ENCODE measurements at regions not wholly inside any gene's neighbourhood (a gene's known extent, or its start where the extent isn't known, plus 50 kb on each side); places are given as distances from the start of the nearest gene placed in this dataset.

DNA sequence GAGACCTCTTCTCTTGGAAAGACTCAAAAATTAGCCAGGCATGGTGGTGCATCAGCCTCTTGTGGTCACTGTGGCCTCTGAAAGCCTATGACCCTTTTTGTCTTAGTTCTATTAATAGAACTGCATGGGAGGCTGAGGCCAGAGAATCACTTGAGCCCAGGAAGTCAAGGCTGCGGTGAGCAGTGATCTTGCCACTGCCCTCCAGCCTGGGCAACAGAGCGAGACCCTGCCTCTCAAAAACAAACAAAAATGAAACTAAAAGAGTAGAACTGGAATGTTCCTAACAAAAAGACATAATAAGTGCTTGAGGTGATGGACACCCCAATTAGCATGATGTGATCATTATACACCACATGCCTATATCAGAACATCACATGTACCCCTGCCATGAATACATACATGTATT is 197.0 kb upstream of the EEA1 start:
- TF ChIP-seq CTCF (conservative IDR thresholded peaks at IDR 0.05): no peak
- H3K27ac Mint-ChIP-seq (ENCODE audit: unreplicated experiment): no peak overlapping the region
- H3K4me3 Mint-ChIP-seq: no peak overlapping the region
- no peak for DNase-seq (ENCODE audit: low read depth, low spot score)
- no peaks in the 10 kb centered on the region for H3K27me3 Mint-ChIP-seq (ENCODE audit: low read depth)
- no peaks in the 10 kb centered on the region for H3K36me3 Mint-ChIP-seq (ENCODE audit: low read depth)
- peaks cover 2% of the 10 kb centered on the region for H3K9me3 Mint-ChIP-seq
- peaks cover 10% of the 10 kb centered on the region for H3K4me1 Mint-ChIP-seq

DNA sequence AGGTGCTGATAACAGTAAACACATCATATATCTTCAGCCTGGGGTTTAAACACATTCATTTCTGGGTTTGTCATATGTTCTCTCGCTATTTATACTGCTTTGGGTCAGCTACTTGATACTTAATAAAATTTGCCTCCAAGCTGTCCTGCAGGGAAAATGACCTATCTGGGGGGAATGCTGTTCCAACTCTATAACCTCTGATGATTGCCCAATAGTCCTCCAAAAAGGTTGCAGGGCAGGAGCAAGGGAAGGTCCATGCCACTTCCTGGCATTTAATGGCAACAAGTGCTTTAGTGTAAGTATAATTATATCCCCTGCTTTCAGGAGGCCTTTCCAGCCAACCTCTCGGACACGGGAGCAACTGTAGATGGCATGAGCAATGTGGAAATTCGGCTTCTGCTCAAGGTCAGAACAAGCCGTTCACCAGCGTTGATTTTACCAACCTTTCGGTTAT is 198.0 kb upstream of the EEA1 start:
- TF ChIP-seq CTCF (conservative IDR thresholded peaks at IDR 0.05): no peak
- Mint-ChIP-seq H3K9me3 (peaks cover 2% of the 10 kb centered on the region), H3K4me1 (peaks cover 10% of the 10 kb centered on the region), H3K4me3 (no peak overlapping the region), H3K27ac (ENCODE audit: unreplicated experiment) (no peak overlapping the region), H3K27me3 (ENCODE audit: low read depth) (no peaks in the 10 kb centered on the region), H3K36me3 (ENCODE audit: low read depth) (no peaks in the 10 kb centered on the region)
- DNase-seq (ENCODE audit: low read depth, low spot score): no peak

DNA sequence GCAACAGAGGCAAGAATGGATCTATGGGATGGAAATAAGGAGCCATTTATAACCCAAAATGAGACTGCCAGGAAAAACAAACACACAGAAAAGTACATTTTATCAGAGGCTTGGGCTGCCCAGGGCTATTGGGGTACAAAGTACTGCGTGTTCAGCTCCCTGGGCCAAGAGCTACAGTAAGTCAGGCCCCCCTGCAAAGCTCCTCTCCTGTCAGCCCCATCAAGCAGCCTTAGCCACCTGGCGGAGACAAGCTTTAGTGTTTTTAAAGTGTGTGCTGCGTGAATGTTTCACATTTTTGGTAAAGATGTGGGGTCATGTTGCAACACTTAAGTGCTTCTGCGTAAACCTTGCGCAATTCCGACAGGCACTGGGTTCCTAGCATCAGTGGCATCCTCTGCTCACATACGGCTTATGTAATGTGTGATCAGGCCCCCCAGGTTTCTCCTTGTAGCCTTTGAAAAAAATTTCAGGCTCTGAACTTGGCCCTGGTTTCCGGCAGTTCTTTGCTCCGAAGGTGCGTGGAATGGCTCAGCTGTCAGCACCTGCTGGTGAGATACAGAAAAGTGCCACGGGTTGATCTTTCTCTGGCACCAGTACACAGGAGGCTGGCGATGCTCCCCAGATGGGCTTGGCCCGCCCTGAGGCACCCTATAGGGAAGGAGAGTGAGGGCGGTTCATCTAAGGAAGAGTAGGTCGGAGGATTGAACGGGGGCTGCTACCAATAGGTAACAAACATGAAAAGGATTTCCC is 198.7 kb upstream of the EEA1 start:
- H3K36me3 Mint-ChIP-seq (ENCODE audit: low read depth): no peaks in the 10 kb centered on the region
- DNase-seq (ENCODE audit: low read depth, low spot score): no peak
- TF ChIP-seq CTCF (conservative IDR thresholded peaks at IDR 0.05): no peak
- no peaks in the 10 kb centered on the region for H3K27me3 Mint-ChIP-seq (ENCODE audit: low read depth)
- peaks cover 2% of the 10 kb centered on the region for H3K9me3 Mint-ChIP-seq
- H3K4me1 Mint-ChIP-seq: peaks cover 10% of the 10 kb centered on the region
- H3K27ac Mint-ChIP-seq (ENCODE audit: unreplicated experiment): no peak overlapping the region
- no peak overlapping the region for H3K4me3 Mint-ChIP-seq

DNA sequence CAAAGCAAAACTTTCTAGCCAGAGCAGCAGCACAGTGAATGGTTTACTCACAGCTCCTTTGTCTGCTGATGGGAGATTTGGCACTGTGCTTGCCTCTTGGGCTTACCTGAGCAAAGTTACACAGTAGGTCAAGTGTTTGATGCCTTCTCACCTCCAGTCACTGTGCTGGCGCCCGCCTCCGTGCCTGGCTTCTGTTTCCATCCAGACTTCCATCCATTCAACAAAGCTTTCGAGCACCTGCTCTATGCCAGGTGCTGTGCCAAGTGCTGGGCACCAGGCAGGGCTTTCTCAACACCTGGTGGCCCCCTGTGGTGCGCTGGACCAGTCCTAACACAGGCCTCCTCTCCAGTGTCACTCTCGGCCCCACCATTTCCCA is 199.2 kb upstream of the EEA1 start:
- Mint-ChIP-seq H3K4me1 (peaks cover 10% of the 10 kb centered on the region), H3K9me3 (peaks cover 2% of the 10 kb centered on the region), H3K4me3 (no peak overlapping the region), H3K36me3 (ENCODE audit: low read depth) (no peaks in the 10 kb centered on the region), H3K27me3 (ENCODE audit: low read depth) (no peaks in the 10 kb centered on the region), H3K27ac (ENCODE audit: unreplicated experiment) (no peak overlapping the region)
- DNase-seq (ENCODE audit: low read depth, low spot score): no peak
- TF ChIP-seq CTCF (conservative IDR thresholded peaks at IDR 0.05): no peak

DNA sequence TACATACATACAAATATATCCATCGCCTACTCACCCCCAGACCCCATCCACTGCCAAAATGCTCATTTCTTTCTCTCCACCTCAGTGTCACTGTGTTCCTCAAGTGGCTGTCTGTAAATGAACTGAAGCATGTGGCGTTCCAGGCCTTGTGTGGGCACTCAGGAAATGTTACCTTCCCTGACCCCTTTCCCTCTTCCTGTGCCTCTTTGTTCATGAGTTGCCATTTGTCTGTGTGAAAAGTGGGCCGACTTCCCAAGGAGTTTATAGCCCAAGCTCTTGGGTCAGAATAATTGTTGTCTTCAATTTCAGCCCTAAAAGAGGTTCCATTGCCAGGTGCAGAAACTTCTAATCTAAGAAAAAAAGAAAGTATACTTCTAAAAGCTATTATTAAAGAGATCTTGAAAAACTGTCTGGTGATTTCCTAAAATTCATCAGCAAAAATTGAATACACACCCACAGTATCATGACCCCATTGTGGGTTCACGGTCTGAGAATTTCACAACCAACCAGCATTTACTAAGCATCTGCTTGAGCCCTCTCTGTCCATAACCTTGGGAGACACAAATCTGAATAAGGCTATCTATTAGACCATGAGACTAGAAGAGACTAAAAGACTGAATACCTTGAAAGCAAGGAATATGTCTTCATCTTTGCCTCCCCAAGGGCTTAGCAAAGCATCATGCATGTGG is 201.4 kb upstream of the EEA1 start:
- no peak for TF ChIP-seq CTCF (conservative IDR thresholded peaks at IDR 0.05)
- Mint-ChIP-seq H3K27ac (ENCODE audit: unreplicated experiment) (no peak overlapping the region), H3K36me3 (ENCODE audit: low read depth) (no peaks in the 10 kb centered on the region), H3K27me3 (ENCODE audit: low read depth) (no peaks in the 10 kb centered on the region), H3K4me3 (no peak overlapping the region), H3K9me3 (no peaks in the 10 kb centered on the region), H3K4me1 (peaks cover 12% of the 10 kb centered on the region)
- no peak for DNase-seq (ENCODE audit: low read depth, low spot score)
